Stimulated activated CD8-positive, alpha-beta memory T cell treated with anti-CD3 and anti-CD28 coated beads, Interleukin-4, amount 100 ng/mL, for 48 hours (primary cell): ENCODE measurements at regions not wholly inside any gene's neighbourhood (a gene's known extent, or its start where the extent isn't known, plus 50 kb on each side); places are given as distances from the start of the nearest gene placed in this dataset.

ENCODE experiments used
- DNase-seq: peaks from one replicate; pipeline ENCODE4 v3.0.0-alpha.2; 2020

- no peak for DNase-seq
Observed at GRCh38 chr2:217652761-217653639, 349.8 kb downstream of the TNS1 start.

- DNase-seq: peak; percentile 26
Observed at GRCh38 chr2:217650716-217651360, 352.0 kb downstream of the TNS1 start.

GRCh38 chr2:217650229-217650628, 352.6 kb downstream of the TNS1 start:
- no peak for DNase-seq

GRCh38 chr2:217647925-217648324, 354.9 kb downstream of the TNS1 start:
- no peak for DNase-seq

- DNase-seq: no peak
Observed at GRCh38 chr2:217647226-217647625, 355.6 kb downstream of the TNS1 start.

GRCh38 chr2:217645896-217646295, 356.9 kb downstream of the TNS1 start:
- DNase-seq: no peak

GRCh38 chr2:217643789-217644301, 358.9 kb downstream of the TNS1 start:
- no peak for DNase-seq

GRCh38 chr2:217642944-217643343, 359.9 kb downstream of the TNS1 start:
- DNase-seq: no peak

GRCh38 chr2:217641960-217642359, 360.8 kb downstream of the TNS1 start:
- DNase-seq: no peak

- no peak for DNase-seq
Observed at GRCh38 chr2:217639481-217639880, 363.3 kb downstream of the TNS1 start.

- DNase-seq: no peak
Observed at GRCh38 chr2:217638533-217638932, 364.3 kb downstream of the TNS1 start.

- no peak for DNase-seq
Observed at GRCh38 chr2:217638031-217638430, 364.8 kb downstream of the TNS1 start.

- no peak for DNase-seq
Observed at GRCh38 chr2:217636991-217637561, 365.7 kb downstream of the TNS1 start.

- no peak for DNase-seq
Observed at GRCh38 chr2:217636578-217636977, 366.2 kb downstream of the TNS1 start.

GRCh38 chr2:217634871-217635270, 367.9 kb downstream of the TNS1 start:
- DNase-seq: no peak

GRCh38 chr2:217632043-217632442, 370.8 kb downstream of the TNS1 start:
- DNase-seq: no peak

GRCh38 chr2:217631115-217631514, 371.7 kb downstream of the TNS1 start:
- DNase-seq: no peak

GRCh38 chr2:217629347-217629746, 373.4 kb downstream of the TNS1 start:
- no peak for DNase-seq

GRCh38 chr2:217628061-217628460, 374.7 kb downstream of the TNS1 start:
- no peak for DNase-seq

GRCh38 chr2:217626926-217627325, 375.9 kb downstream of the TNS1 start:
- no peak for DNase-seq

- DNase-seq: no peak
Observed at GRCh38 chr2:217625557-217626169, 377.1 kb downstream of the TNS1 start.

- DNase-seq: no peak
Observed at GRCh38 chr2:217623281-217623912, 379.4 kb downstream of the TNS1 start.
